HG03064 (cell line): ENCODE measurements at regions not wholly inside any gene's neighbourhood (a gene's known extent, or its start where the extent isn't known, plus 50 kb on each side); places are given as distances from the start of the nearest gene placed in this dataset.
"Not testable (repeated sequence)": the region's sequence is repeated elsewhere in the genome, so short reads cannot be mapped to it uniquely, and the experiment has no call there.

Experiments
- ATAC-seq: cut with Tn5 transposase; IDR thresholded peaks from one replicate; pipeline ENCODE4 v1.9.1; 2021; ENCODE audit warnings: low read depth; ENCODE audit not compliant: unreplicated experiment

DNA sequence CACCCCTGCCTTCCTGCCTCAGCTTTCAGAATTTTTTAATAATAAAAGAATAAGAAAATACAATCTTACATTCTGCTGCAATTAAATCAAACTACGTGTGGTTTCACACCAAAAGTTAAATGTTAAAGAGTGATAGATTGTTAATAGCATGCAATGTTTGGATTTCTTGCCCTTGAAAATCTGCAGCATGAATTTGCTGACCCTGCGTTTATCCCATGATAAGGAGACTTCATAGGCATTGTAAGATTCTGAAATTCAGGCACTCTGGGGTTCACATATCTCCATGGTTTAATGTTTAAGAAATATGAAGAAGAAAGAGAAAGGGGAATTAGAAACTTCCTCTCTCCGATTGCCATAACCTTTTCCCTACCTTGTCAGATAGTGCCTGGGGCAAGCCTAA is 1616.2 kb upstream of the B3GALT2 start:
- ATAC-seq: no peak

DNA sequence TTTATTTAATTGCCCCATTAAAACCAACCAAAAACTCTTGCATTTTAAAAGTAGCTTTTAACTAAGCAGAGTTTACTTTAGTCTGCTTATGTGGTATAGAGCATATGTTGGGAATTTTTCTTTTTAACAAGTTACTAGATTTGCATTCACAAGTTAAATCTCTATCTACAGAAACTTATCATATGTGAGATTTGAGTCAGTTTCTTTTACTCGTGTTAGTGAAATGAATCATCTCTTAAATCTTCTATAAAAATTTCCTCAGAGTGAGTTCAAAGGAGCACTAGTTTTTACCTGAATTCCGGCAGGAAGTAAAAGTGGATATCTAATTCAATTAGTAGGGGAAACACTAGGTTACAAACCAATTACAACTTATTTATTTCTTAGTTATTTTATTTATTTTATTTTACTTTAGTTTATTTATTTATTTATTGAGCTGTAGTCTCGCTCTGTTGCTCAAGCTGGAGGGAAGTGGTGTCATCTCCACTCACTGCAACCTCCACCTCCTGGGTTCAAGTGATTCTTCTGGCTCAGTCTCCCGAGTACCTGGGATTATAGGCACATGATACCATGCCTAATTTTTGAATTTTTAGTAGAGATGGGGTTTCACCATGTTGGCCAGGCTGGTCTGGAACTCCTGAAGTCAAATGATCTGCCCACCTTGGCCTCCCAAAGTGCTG is 1609.6 kb upstream of the B3GALT2 start:
- ATAC-seq: no peak

DNA sequence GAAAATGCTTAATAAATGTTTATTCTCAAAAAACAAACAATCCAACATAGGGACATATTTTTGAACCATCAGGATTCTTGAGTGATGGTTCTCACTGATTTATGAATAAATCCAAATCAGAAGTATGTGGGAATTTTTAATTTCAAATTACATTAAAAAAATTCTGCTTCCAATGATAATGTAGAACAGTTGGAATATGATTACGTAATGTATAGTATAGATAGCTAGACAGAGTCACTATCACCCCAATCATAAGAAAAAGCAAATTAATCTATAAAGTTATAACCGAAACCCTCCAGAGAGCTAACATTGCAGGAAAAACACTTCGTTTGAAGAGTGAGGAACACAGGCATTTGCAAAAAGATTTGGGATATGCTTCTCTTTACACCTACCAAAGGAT is 1600.6 kb upstream of the B3GALT2 start:
- no peak for ATAC-seq

DNA sequence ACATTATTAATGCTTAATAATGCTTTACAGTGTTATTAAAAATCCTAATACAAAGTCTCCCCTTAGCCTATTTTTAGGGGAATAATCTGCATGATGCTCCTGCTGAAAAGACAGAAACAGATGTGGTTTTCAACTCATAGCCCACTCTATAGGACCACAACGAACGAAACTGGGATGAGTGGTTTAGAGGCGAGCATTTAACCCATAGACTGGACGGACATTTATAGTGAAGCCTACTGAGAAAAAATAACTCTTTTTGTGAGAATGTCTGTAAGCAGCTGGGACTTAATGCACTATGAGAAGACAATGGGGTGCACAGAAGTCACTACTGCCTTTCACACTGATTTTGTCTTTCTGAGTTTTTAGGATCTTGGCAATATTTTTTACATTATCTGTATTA is 1599.6 kb upstream of the B3GALT2 start:
- no peak for ATAC-seq

DNA sequence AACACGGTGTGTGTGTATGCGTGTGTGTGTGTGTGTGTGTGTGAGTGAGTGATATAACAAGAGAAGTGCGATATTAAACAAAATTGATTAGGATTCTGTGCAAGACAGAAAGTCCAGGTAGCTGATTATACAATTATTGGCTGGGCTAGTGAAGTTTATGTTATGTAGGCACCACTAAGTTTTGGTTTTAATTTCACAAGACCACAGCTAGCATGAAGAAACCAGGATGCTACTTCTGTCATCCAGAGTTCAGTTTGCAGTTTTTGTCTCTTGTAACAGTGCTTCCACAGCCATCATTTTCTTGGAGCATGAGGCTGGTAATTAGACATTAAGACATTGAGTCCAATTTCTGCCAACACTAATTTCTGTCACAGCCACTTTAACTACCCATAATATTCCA is 1590.2 kb upstream of the B3GALT2 start:
- ATAC-seq: no peak

DNA sequence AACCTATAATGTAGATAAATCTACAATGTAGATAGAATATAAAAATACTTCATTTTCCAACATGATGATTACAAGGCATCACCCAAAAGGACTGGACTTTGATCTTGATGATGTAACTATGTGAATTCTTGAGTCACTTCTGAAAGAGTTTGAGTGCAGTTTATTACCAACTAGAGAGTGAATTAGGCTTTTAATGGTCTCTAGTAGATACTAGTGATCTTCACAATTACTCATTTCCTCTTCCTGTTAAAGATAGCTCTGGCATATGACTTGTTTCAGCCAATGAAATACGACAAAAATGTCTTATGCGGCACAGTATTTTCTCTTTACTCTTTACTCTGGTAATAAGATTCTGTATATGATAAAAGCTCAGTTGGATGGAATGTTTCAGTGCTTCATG is 1588.1 kb upstream of the B3GALT2 start:
- no peak for ATAC-seq

DNA sequence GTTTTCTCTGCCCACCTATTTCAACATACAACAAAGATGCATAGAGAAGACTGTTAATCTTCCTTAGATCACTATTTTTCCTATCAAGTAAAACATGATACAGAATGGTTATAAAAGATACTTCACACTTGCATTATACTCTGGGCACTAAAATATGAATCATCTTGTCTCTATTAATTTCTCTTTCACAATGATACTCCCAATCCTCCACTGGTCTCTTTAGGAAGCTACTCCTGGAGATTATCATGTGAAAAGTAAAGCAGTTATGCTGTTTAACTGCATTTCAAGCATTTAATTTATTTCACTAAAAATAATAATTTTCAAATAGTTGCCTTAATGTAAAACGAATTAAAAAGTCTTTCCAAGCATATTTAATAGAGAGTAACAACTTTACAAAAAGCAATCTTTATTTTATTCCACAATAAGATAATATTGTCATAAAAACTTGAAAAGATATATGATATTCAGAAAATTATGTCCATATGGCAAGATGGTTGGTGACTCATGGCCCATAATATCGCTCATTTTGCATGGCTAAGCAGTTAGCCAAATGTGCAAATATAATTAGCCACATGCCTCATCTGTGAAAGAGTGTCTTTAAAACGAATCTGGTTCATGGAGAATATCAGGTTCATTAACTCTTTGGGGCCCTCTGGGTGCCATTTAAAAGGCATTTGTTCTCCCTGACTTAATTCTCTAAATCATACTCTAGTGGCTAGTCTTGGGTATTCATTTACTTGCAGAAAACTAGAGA is 1569.0 kb upstream of the B3GALT2 start:
- no peak for ATAC-seq

DNA sequence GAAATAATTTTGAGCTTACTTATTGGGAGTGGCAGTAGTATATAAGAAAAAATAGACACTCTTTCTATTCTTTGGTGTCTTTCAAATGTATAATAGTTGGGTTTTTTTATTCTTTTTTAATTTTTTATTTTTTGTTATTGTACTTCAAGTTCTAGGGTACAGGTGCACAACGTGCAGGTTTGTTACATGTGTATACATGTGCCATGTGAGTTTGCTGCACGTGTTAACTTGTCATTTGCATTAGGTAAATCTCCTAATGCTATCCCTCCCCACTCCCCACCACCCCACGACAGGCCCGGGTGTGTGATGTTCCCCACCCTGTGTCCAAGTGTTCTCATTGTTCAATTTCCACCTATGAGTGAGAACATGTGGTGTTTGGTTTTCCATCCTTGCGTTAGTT is 1552.4 kb upstream of the B3GALT2 start:
- ATAC-seq: not testable (repeated sequence)

DNA sequence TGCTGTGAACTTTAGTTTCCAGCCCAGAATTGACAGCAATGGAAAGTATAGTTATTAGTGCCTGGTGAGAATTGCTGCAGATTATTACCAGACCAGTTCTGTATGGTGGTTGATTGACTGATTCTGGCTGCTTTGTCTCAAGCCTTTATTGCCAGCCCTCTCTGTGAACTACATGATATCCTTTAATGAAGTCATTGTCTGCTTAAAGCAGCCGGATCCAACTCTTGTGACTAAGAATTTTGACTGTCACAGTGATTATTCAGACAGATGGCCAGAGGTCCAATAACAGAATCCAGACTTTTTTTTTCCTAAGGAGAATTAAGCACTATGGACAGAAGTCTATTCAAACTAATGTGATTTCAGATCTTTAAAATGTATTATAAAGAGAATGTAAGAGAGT is 1548.6 kb upstream of the B3GALT2 start:
- no peak for ATAC-seq

DNA sequence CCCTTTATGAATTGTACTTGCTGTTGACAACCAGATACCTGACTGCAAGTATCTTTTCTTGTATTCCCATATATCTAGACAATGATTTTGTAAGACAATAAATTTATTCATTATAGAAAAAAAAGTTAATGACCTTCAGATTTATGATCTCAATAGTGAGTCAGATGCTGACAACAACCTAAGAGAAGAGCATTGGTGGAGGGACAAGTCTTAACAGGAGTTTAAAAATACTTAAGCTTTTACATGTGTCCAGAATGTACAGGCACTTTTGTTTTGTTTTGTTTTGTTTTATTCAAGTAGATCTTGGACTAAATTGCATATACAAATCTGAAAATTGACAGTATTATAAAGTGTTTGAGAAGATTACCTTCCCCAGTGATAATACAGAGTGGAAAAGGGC is 1544.6 kb upstream of the B3GALT2 start:
- ATAC-seq: no peak

DNA sequence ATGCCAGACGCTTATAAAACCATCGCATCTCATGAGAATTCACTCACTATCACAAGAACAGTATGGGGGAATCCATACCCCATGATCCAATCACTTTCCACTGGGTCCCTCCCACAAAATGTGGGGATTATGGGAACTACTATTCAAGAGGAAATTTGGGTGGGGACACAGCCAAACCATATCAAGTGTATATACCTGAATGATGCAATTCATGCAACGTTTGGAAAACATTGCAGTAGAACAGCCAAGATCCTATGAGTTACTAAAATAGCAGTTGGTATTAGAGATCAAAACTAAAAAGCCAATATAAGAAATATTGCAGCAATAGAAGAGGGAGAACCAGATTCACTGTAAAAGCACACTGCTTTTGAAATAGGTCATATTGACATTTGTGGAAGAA is 1543.9 kb upstream of the B3GALT2 start:
- no peak for ATAC-seq

DNA sequence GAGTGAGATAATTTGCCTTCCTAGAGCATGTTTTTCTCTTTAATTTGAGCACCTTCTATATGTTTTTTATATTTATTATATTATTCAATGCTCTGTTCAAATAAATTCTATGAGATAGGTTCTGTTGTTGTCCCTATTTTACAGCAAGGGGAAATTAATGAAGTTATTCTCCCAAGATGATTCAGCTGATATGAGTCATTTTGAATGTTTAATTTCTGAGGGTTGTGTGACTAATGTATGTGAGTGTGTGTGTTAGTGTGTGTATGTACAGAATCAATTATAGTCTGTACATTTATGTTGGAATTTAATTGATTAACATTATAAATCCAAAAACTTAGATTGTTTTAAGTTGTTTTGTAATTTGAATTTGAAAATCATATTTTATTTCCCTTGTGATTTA is 1536.7 kb upstream of the B3GALT2 start:
- ATAC-seq: no peak

DNA sequence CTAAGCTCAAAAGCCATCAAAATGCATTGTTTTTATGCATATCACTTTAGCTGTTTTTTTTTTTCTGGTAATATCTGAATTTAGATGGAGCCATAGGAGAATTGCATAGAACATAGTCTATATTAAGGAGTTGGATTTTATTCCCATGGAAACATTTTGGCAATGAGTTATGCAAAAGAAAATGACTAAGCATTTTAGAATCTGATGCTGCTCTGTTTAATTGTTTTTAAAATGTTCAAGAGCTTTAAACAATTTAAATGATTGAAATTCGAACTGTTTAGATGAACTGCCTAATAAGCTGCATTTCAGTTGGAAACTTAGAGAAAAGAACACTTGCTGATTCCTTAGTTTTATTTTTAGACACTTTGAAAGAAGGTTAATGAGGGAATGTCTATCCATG is 1531.5 kb upstream of the B3GALT2 start:
- no peak for ATAC-seq

DNA sequence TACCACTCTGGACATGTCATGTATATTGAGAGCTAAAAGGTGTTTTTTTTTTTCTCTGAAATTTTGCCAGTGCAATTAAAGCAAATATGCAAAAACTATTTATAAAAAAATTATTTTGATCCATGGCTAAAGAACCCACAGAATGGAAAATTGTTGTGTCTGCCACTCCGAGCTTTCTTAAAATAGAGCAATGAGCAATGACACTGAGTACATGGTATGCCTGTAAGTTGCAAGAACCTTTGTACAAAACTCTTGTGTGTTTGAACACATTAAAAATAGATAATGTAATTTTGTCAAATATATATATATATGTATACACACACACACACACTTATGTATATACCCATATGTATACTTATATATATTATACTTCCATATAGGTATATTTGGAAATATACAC is 1530.9 kb upstream of the B3GALT2 start:
- no peak for ATAC-seq

DNA sequence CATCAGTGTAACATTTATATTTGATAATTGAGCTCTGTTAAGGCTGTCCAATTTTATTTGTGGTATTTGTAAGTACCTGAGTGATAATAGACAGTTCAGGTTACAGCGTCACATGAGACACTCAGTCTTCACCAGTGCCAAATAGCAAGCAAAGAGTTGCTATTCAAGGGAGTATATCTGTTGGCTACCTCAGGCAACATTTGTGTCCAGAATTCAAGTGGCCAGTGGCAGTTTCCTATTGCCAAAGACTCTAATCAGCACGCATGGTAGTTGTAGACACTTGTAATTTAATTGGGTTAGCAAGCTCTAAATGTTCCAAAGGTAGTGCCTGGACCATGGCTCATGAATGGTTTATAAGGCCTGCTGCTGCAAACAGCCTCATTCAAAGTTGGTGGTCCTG is 1524.3 kb upstream of the B3GALT2 start:
- ATAC-seq: no peak

DNA sequence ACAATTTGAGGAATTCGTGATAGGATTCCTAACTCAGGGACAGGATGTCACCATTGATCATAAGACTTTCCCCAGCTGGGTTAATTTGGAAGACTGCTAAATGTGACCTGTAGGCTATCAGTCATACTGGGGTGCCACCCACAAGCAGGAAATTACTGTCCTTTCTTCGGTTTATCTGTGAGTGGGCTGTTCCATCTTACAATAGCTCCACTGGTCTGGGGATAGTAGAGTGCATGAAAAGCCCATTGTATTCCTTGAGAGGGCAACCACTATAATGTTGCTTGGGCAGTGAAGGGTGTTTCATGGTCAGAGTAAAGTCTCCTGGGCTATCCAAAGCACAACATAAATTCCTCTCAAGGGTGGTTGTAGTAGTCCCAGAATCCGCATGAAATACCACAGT is 1523.0 kb upstream of the B3GALT2 start:
- no peak for ATAC-seq

DNA sequence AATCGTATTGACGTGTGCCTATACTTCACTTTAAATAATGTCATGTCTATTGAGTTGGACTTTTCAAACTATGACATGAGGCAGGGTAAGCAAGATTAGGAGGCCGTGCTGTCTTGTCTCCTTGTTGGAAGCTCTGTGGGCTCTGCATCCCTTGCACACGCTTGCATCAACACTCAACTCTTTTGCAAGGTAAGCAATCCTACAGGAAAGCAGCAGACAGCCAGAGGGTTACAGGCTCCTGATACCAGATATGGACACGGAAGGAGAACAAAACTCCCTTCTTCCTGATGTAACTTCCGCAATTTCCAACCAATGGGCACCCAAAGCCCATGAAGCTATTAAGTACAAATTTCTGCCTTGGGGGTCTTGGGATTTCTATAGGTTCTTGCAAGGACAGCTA is 1520.7 kb upstream of the B3GALT2 start:
- ATAC-seq: no peak

DNA sequence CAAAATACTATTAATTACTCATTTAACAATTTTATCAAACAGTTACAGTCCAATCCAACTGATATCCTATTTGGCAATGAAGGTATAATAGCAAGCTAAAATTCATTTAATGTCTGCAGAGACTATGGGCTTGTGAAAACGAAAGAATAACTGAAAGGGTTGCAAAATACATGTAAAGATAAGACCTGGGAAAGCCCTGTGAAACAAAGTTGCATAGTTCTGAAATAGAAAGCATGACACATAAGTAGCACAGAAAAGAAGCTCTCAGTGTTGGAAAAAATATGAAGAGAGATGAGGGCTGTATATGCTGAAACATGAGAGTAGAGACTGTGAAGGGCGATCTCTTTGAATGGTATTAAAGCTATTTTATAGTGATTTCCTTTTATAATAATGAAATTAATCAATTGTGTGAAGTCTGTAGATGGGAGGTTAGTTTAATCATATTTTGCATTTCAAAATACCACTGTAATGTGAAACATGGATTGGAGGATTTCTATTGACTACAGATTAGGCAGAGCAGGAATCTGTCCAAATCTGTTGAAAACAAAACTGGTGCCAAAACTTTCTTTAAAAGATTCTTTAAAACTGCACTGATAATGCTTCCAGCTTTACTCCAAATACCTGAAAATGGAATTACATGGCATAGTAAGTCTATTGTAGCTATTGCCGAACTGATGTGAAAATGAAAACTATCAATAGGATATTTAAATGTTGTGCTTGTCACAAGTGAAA is 1518.9 kb upstream of the B3GALT2 start:
- no peak for ATAC-seq

DNA sequence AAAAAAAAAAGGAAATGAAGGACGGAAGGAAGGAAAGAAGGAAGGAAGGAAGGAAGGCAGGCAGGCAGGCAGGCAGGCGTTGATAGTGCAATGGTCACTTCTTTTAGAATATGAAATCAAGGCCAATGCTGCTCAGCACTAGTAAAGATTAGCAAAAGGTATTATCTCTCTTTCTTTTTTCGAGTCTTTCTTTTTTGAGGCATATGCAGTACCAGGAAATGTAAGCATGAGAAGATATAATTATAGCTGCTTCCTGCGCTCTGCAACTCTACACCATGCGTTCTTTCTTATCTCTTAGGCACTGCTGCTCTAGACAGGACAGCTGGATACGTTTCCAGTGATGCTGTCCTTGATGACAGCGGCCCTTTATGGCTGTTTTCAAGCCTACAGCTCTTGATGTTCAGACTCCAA is 1512.5 kb upstream of the B3GALT2 start:
- no peak for ATAC-seq

DNA sequence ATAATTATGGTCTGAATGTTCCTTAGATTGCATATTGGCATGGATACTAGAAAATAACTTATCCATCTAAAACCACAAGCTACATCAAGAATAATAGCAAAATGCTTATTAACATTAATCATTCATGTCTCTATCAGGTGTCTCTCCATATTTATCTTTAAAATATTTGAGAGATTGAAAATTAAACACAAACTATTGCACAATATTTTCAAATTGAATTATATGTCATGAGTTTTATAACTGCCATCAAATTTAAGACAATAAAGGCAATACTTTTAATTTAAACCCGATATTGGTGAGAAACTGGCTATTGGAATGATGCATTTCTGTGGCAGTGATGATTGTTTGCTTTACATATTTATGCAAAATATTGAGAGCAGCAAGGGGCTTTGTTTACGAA is 1506.8 kb upstream of the B3GALT2 start:
- ATAC-seq: no peak

DNA sequence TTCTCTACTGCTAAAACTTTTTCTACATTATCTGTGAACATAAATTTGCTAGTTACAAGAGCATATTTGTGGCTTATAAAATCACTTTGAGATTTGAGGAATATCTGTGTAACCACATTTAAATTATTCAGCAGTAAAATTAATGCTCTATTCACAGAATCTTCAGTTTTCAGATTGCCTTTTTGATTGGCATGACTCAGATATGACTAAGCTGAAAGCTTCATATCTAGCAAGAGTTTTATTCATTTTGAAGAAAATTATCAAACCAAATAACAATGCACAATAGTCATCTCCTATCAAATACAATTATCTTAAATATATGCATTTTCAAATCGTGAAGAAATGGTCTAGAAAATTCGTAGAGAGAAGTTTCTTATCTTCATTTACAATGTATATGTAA is 1498.2 kb upstream of the B3GALT2 start:
- ATAC-seq: no peak

DNA sequence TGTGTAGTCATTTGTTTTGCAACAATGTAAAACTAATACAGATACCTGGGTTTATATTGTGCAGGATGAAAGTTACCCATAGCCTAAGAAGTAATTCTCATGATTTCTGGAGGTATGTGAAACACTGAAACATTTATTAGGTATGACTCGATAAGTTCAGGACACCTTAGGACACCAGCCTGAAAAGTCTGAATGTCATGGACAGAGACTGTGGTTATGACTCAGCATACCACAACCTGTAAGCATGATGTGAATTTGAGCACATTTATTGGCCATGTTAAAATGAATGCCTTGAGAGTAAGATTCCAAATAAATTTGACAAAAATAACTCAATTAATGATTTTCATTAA is 1471.7 kb upstream of the B3GALT2 start:
- ATAC-seq: no peak
